ENCODE measurements at regions not wholly inside any gene's neighbourhood (a gene's known extent, or its start where the extent isn't known, plus 50 kb on each side); places are given as distances from the start of the nearest gene placed in this dataset.

DNA sequence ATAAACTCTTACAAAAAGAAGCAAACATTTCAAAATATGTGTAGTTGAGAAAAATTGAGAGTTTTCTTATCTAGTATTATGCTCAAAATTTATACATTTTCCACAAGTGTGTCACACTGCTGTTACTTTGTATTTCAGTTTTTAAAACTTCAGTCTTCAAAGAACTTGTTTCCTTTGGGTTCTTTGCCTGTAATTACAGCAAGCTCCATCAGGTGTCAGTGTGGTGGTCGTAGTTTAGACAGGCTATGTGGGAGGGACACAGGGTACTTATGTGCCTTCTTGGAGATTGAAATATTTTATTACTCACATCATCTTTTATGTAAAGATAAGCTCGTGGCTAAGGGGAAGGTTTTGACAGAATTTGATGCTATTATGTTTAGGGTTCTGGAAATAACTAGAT lies 360.5 kb downstream of the FGFR2 start:
- no peaks in the 10 kb centered on the region for H3K4me1 ChIP-seq (ENCODE audit: control insufficient read depth in 1 of 2, insufficient read depth in 2 of 2, low read depth in 1 of 2, low read length in 1 of 2)
- CTCF ChIA-PET: interaction anchor here (1.0 kb wide), 1 partner anchor 9 kb away, joined by 3 read pairs; no protein-coding TSS in a partner anchor
- H3F3A ChIP-seq (replicated peaks; ENCODE audit: insufficient read depth): no peaks in the 10 kb centered on the region
- no peaks in the 10 kb centered on the region for H3K9me2 ChIP-seq
- no peak overlapping the region for H3K9ac ChIP-seq
- no peaks in the 10 kb centered on the region for H3K9me3 ChIP-seq
- H3K4me2 ChIP-seq: no peak overlapping the region
- POLR2A ChIA-PET: no interaction called here
- no peak overlapping the region for H3K27ac ChIP-seq (ENCODE audit: low read depth in 2 of 2, low read length in 1 of 2)
- no peaks in the 10 kb centered on the region for H4K20me1 ChIP-seq (ENCODE audit: insufficient read depth)
- TF ChIP-seq RFX5 (IDR thresholded peaks at IDR 0.05; ENCODE audit: low read length) (no peak), SMC3 (IDR thresholded peaks at IDR 0.05; ENCODE audit: low read depth, low read length) (no peak), POLR2AphosphoS5 (IDR thresholded peaks at IDR 0.05; ENCODE audit: low read depth, low read length) (no peak), MEF2A (IDR thresholded peaks at IDR 0.05; ENCODE audit: borderline replicate concordance, low read depth) (no peak), MXI1 (IDR thresholded peaks at IDR 0.05; ENCODE audit: low read depth, low read length) (no peak), RAD21 (IDR thresholded peaks at IDR 0.05; ENCODE audit: low read length) (no peak), FOSL2 (IDR thresholded peaks at IDR 0.05; ENCODE audit: borderline replicate concordance, low read depth) (no peak), CHD2 (IDR thresholded peaks at IDR 0.05; ENCODE audit: low read length, partially characterized antibody) (no peak), ELF1 (IDR thresholded peaks at IDR 0.05) (no peak), JUND (IDR thresholded peaks at IDR 0.05) (no peak), NFIC (IDR thresholded peaks at IDR 0.05; ENCODE audit: borderline replicate concordance) (no peak), EP300 (IDR thresholded peaks at IDR 0.05; ENCODE audit: borderline replicate concordance in 1 of 2, low read depth in 1 of 2, low read length in 1 of 2) (no peak), NRF1 (IDR thresholded peaks at IDR 0.05; ENCODE audit: low read depth, low read length) (no peak)
- TF ChIP-seq, protein P1, sequence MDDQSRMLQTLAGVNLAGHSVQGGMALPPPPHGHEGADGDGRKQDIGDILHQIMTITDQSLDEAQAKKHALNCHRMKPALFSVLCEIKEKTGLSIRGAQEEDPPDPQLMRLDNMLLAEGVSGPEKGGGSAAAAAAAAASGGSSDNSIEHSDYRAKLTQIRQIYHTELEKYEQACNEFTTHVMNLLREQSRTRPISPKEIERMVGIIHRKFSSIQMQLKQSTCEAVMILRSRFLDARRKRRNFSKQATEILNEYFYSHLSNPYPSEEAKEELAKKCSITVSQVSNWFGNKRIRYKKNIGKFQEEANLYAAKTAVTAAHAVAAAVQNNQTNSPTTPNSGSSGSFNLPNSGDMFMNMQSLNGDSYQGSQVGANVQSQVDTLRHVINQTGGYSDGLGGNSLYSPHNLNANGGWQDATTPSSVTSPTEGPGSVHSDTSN (IDR thresholded peaks at IDR 0.05): no peak
- TF ChIP-seq, protein P2, sequence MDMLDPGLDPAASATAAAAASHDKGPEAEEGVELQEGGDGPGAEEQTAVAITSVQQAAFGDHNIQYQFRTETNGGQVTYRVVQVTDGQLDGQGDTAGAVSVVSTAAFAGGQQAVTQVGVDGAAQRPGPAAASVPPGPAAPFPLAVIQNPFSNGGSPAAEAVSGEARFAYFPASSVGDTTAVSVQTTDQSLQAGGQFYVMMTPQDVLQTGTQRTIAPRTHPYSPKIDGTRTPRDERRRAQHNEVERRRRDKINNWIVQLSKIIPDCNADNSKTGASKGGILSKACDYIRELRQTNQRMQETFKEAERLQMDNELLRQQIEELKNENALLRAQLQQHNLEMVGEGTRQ (IDR thresholded peaks at IDR 0.05; ENCODE audit: borderline replicate concordance, low read depth, low read length): no peak
- no peak overlapping the region for H3K4me3 ChIP-seq (ENCODE audit: low read depth in 2 of 2, low read length in 1 of 2)
- no peaks in the 10 kb centered on the region for H3K27me3 ChIP-seq (ENCODE audit: insufficient read depth)
- H2AFZ ChIP-seq (ENCODE audit: low read depth): no peak overlapping the region
- H3K79me2 ChIP-seq (ENCODE audit: insufficient read depth): no peaks in the 10 kb centered on the region
- no peak for DNase-seq
- 4% methylated on average over 2 of the region's 2 CpGs for WGBS (ENCODE audit: low lambda C conversion rate)
- no peaks in the 10 kb centered on the region for H3K36me3 ChIP-seq (replicated peaks in 1 of 2; ENCODE audit: control insufficient read depth in 1 of 2, insufficient read depth in 2 of 2, low read length in 1 of 2)

DNA sequence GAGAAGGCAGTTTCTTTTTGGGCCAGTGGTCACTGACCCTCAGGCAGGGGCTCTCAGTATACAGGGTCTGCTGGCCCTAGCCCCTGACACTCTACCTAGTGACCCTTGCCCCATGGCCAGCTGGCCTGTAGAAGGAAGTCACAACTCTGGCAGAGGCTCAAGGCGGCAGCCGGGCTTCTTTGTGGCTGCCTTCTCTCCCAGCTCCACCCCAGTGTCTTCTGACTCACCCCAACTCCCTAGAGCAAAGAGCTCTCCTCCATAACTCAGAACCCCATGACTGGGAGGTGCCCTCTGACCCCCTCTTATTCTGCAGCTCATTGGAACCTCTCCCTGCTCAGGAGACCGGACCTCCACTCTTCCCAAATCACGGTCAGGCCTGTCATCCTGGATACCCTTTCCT lies 358.2 kb downstream of the FGFR2 start:
- Histone ChIP-seq H4K20me1 (ENCODE audit: insufficient read depth) (no peaks in the 10 kb centered on the region), H3K27ac (ENCODE audit: low read depth in 2 of 2, low read length in 1 of 2) (no peak overlapping the region), H3K9me3 (no peaks in the 10 kb centered on the region), H3K4me1 (ENCODE audit: control insufficient read depth in 1 of 2, insufficient read depth in 2 of 2, low read depth in 1 of 2, low read length in 1 of 2) (no peaks in the 10 kb centered on the region; a peak in 1 of 4 replicates), H3K9me2 (no peaks in the 10 kb centered on the region), H3F3A (replicated peaks; ENCODE audit: insufficient read depth) (no peaks in the 10 kb centered on the region), H3K27me3 (ENCODE audit: insufficient read depth) (no peaks in the 10 kb centered on the region), H3K4me3 (ENCODE audit: low read depth in 2 of 2, low read length in 1 of 2) (no peak overlapping the region), H3K9ac (no peak overlapping the region), H3K79me2 (ENCODE audit: insufficient read depth) (no peaks in the 10 kb centered on the region), H2AFZ (ENCODE audit: low read depth) (no peak overlapping the region), H3K4me2 (no peak overlapping the region), H3K36me3 (replicated peaks in 1 of 2; ENCODE audit: control insufficient read depth in 1 of 2, insufficient read depth in 2 of 2, low read length in 1 of 2) (no peaks in the 10 kb centered on the region)
- TF ChIP-seq, protein P3, sequence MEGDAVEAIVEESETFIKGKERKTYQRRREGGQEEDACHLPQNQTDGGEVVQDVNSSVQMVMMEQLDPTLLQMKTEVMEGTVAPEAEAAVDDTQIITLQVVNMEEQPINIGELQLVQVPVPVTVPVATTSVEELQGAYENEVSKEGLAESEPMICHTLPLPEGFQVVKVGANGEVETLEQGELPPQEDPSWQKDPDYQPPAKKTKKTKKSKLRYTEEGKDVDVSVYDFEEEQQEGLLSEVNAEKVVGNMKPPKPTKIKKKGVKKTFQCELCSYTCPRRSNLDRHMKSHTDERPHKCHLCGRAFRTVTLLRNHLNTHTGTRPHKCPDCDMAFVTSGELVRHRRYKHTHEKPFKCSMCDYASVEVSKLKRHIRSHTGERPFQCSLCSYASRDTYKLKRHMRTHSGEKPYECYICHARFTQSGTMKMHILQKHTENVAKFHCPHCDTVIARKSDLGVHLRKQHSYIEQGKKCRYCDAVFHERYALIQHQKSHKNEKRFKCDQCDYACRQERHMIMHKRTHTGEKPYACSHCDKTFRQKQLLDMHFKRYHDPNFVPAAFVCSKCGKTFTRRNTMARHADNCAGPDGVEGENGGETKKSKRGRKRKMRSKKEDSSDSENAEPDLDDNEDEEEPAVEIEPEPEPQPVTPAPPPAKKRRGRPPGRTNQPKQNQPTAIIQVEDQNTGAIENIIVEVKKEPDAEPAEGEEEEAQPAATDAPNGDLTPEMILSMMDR (IDR thresholded peaks at IDR 0.05): no peak
- no peak for TF ChIP-seq MEF2A (IDR thresholded peaks at IDR 0.05; ENCODE audit: borderline replicate concordance, low read depth)
- no peak for TF ChIP-seq MXI1 (IDR thresholded peaks at IDR 0.05; ENCODE audit: low read depth, low read length)
- TF ChIP-seq, protein P1 (IDR thresholded peaks at IDR 0.05): no peak
- TF ChIP-seq FOXM1 (IDR thresholded peaks at IDR 0.05; ENCODE audit: low read depth): no peak
- no peak for TF ChIP-seq RXRA (IDR thresholded peaks at IDR 0.05; ENCODE audit: borderline replicate concordance, low read depth)
- TF ChIP-seq GATA2 (CRISPR knock-in tag; IDR thresholded peaks at IDR 0.05): no peak
- TF ChIP-seq YY1 (IDR thresholded peaks at IDR 0.05; ENCODE audit: low read depth): no peak
- no peak for TF ChIP-seq EZH2phosphoT487 (IDR thresholded peaks at IDR 0.05; ENCODE audit: borderline replicate concordance, low read depth)
- no peak for TF ChIP-seq RFX5 (IDR thresholded peaks at IDR 0.05; ENCODE audit: low read length)
- no peak for TF ChIP-seq JUND (IDR thresholded peaks at IDR 0.05)
- no peak for TF ChIP-seq GABPA (IDR thresholded peaks at IDR 0.05; ENCODE audit: low read depth)
- TF ChIP-seq RCOR1 (IDR thresholded peaks at IDR 0.05; ENCODE audit: low read length): no peak
- TF ChIP-seq NRF1 (IDR thresholded peaks at IDR 0.05; ENCODE audit: low read depth, low read length): no peak
- TF ChIP-seq TAF1 (IDR thresholded peaks at IDR 0.05; ENCODE audit: borderline replicate concordance, low read depth, low read length): no peak
- TF ChIP-seq, protein P2 (IDR thresholded peaks at IDR 0.05; ENCODE audit: borderline replicate concordance, low read depth, low read length): no peak
- ChIA-PET CTCF (interaction anchor here (1.0 kb wide), 1 partner anchor 31 kb away, joined by 3 read pairs; no protein-coding TSS in a partner anchor), POLR2A (no interaction called here)
- WGBS (ENCODE audit: low lambda C conversion rate): 33% methylated on average over 4 of the region's 4 CpGs
- no peak for DNase-seq

All from SK-N-SH (cell line).